GM04504 (cell line): ENCODE measurements at regions not wholly inside any gene's neighbourhood (a gene's known extent, or its start where the extent isn't known, plus 50 kb on each side); places are given as distances from the start of the nearest gene placed in this dataset.

ENCODE experiments used
- DNase-seq: peaks from one replicate; pipeline ENCODE4 v3.0.0-alpha.2; 2012; ENCODE audit warnings: low read depth

- DNase-seq = no peak
Measured at GRCh38 chr11:97428247-97428790, 1038.5 kb downstream of the JRKL start.

GRCh38 chr11:97430877-97431276 is 1041.1 kb downstream of the JRKL start:
- no peak for DNase-seq

GRCh38 chr11:97432926-97433325 is 1043.1 kb downstream of the JRKL start:
- DNase-seq = no peak

GRCh38 chr11:97445561-97445960 is 1055.7 kb downstream of the JRKL start:
- DNase-seq = no peak

- no peak for DNase-seq
Measured at GRCh38 chr11:97451441-97451840, 1061.6 kb downstream of the JRKL start.

- DNase-seq = no peak
Measured at GRCh38 chr11:97454988-97455387, 1065.2 kb downstream of the JRKL start.

GRCh38 chr11:97460091-97460490 is 1070.3 kb downstream of the JRKL start:
- no peak for DNase-seq

GRCh38 chr11:97461044-97461880 is 1071.4 kb downstream of the JRKL start:
- DNase-seq = no peak

GRCh38 chr11:97461934-97462333 is 1072.1 kb downstream of the JRKL start:
- no peak for DNase-seq

- DNase-seq = no peak
Measured at GRCh38 chr11:97463891-97464290, 1074.1 kb downstream of the JRKL start.

GRCh38 chr11:97471480-97471879 is 1081.7 kb downstream of the JRKL start:
- DNase-seq = no peak

- DNase-seq = no peak
Measured at GRCh38 chr11:97487387-97487786, 1097.6 kb downstream of the JRKL start.

- DNase-seq = no peak
Measured at GRCh38 chr11:97498891-97499290, 1109.1 kb downstream of the JRKL start.

GRCh38 chr11:97502201-97502600 is 1112.4 kb downstream of the JRKL start:
- no peak for DNase-seq

GRCh38 chr11:97506076-97506759 is 1116.4 kb downstream of the JRKL start:
- no peak for DNase-seq

GRCh38 chr11:97514446-97514845 is 1124.6 kb downstream of the JRKL start:
- DNase-seq = no peak

GRCh38 chr11:97516688-97517087 is 1126.9 kb downstream of the JRKL start:
- no peak for DNase-seq

- DNase-seq = no peak
Measured at GRCh38 chr11:97525273-97525672, 1135.5 kb downstream of the JRKL start.

- DNase-seq = no peak
Measured at GRCh38 chr11:97537407-97538150, 1147.8 kb downstream of the JRKL start.

- no peak for DNase-seq
Measured at GRCh38 chr11:97544431-97544830, 1154.6 kb downstream of the JRKL start.

GRCh38 chr11:97548280-97548679 is 1158.5 kb downstream of the JRKL start:
- DNase-seq = no peak

- no peak for DNase-seq
Measured at GRCh38 chr11:97557399-97557798, 1167.6 kb downstream of the JRKL start.

- no peak for DNase-seq
Measured at GRCh38 chr11:97567801-97568200, 1178.0 kb downstream of the JRKL start.
